ENCODE measurements at regions not wholly inside any gene's neighbourhood (a gene's known extent, or its start where the extent isn't known, plus 50 kb on each side); places are given as distances from the start of the nearest gene placed in this dataset.

- Histone ChIP-seq H3K36me3 (ENCODE audit: insufficient read depth, low read length) (no peaks in the 10 kb centered on the region), H3K27me3 (ENCODE audit: insufficient read depth, low read length, poor library complexity, severe bottlenecking) (no peaks in the 10 kb centered on the region), H3K9me3 (ENCODE audit: low read length) (no peaks in the 10 kb centered on the region), H3K4me1 (ENCODE audit: insufficient read depth, low read length) (no peaks in the 10 kb centered on the region), H3K4me3 (ENCODE audit: low read length) (no peak overlapping the region), H3K27ac (ENCODE audit: low read depth, low read length) (no peak overlapping the region)
- Mint-ChIP-seq H3K27me3 (peaks cover 4 to 24% of the 10 kb centered on the region in 2 donors), H3K36me3 (no peaks in the 10 kb centered on the region), H3K9me3 (peaks cover 0 to 4% (median 0%) of the 10 kb centered on the region in 5 donors), H3K27ac (no peak overlapping the region), H3K4me1 (no peaks in the 10 kb centered on the region), H3K4me3 (no peak overlapping the region)
- ChIA-PET POLR2A (no interaction called here), CTCF (no interaction called here)
- DNase-seq: no peak
These were observed 61.9 kb upstream of the SLC25A43 start for GRCh38 chrX:119337201-119337600.

DNA sequence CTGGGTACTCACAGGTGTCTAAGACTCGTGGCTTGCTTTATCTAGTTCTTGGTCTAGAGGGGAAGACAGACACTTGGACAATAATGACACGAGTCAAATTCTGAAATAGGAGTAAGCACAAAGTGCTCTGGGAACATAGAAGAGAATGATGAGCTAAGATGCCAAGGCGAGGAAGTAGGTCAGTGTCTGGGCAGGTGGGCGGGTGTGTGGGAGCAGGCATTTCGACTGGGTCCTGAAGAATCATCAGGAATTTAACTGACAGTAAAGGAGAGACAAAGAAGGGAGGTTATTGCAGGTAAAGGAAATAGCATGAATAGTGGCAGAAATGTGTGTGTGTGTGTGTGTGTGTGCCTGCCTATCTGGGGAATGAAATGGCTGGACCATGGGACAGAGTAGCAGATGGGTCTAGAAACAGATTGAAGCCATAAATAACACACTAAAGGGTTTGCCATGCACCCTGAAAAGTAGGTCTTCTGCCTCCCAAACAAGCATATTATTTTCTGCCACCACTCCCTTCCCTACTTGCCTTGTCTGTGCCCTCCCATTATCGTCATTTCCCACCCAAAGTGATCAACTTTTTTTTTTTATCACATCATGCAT, 58.4 kb upstream of the SLC25A43 start:
- Mint-ChIP-seq H3K4me3 (no peak overlapping the region), H3K27me3 (peaks cover 8 to 32% of the 10 kb centered on the region in 2 donors), H3K4me1 (no peaks in the 10 kb centered on the region), H3K36me3 (no peaks in the 10 kb centered on the region), H3K27ac (no peak overlapping the region), H3K9me3 (peaks cover 0 to 4% (median 0%) of the 10 kb centered on the region in 5 donors)
- no peaks in the 10 kb centered on the region for H3K36me3 ChIP-seq (ENCODE audit: insufficient read depth, low read length)
- no peaks in the 10 kb centered on the region for H3K9me3 ChIP-seq (ENCODE audit: low read length)
- CTCF ChIA-PET: no interaction called here
- H3K4me1 ChIP-seq (ENCODE audit: insufficient read depth, low read length): no peaks in the 10 kb centered on the region
- POLR2A ChIA-PET: no interaction called here
- H3K27me3 ChIP-seq (ENCODE audit: insufficient read depth, low read length, poor library complexity, severe bottlenecking): no peaks in the 10 kb centered on the region
- no peak overlapping the region for H3K27ac ChIP-seq (ENCODE audit: low read depth, low read length)
- H3K4me3 ChIP-seq (ENCODE audit: low read length): no peak overlapping the region
- DNase-seq: no peak

DNA sequence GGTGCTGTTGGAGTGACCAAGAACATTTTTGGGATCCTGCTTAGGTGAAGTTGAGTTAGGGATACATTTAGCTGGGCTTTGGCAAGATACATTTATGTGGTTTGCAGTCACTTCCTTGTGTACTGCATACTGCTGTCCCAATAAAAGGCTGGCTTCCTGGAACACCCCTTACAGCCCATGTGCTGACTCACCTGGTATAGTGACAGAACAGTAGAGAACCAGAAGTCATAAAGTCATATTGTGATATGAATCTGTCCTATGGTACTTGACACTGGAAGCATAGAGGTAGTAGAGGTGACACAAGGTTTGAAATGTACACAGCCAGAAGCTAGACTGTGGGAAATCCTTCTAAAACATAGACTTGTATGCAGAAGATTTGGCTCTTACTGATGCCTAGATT, 55.3 kb upstream of the SLC25A43 start:
- H3K4me1 ChIP-seq (ENCODE audit: insufficient read depth, low read length): no peaks in the 10 kb centered on the region
- H3K4me3 ChIP-seq (ENCODE audit: low read length): no peak overlapping the region
- H3K4me1 Mint-ChIP-seq: no peaks in the 10 kb centered on the region
- peaks cover 0 to 3% (median 0%) of the 10 kb centered on the region in 5 donors for H3K9me3 Mint-ChIP-seq
- no peak for DNase-seq
- H3K4me3 Mint-ChIP-seq: no peak overlapping the region
- H3K27me3 Mint-ChIP-seq: peaks cover 13 to 36% of the 10 kb centered on the region in 2 donors
- ChIA-PET CTCF (no interaction called here), POLR2A (no interaction called here)
- no peaks in the 10 kb centered on the region for H3K27me3 ChIP-seq (ENCODE audit: insufficient read depth, low read length, poor library complexity, severe bottlenecking)
- no peak overlapping the region for H3K27ac ChIP-seq (ENCODE audit: low read depth, low read length)
- H3K36me3 ChIP-seq (ENCODE audit: insufficient read depth, low read length): no peaks in the 10 kb centered on the region
- no peaks in the 10 kb centered on the region for H3K9me3 ChIP-seq (ENCODE audit: low read length)
- no peaks in the 10 kb centered on the region for H3K36me3 Mint-ChIP-seq
- H3K27ac Mint-ChIP-seq: no peak overlapping the region

All from CD8-positive, alpha-beta memory T cell (primary cell).